DOHH2 (cell line): ENCODE measurements at regions not wholly inside any gene's neighbourhood (a gene's known extent, or its start where the extent isn't known, plus 50 kb on each side); places are given as distances from the start of the nearest gene placed in this dataset.

Experiments
- H3F3A ChIP-seq: fragments of 200-600 bp; sonication (generic), shearing (Covaris generic); 2 replicates; pipeline ENCODE4 v1.6.0; 2016; ENCODE audit warnings: antibody characterized with exemption, mild to moderate bottlenecking; ENCODE audit not compliant: control insufficient read depth, insufficient read depth
- H3K27ac ChIP-seq: fragments of 200-600 bp; sonication (generic); 2 replicates; pipeline ENCODE4 v1.5.1; 2014; ENCODE audit warnings: low read depth, mild to moderate bottlenecking, low read length, moderate library complexity
- H3K27me3 ChIP-seq: fragments of 200-600 bp; sonication (generic); 2 replicates; pipeline ENCODE4 v1.6.1; 2014; ENCODE audit warnings: mild to moderate bottlenecking, low read length, mixed read lengths; ENCODE audit not compliant: control insufficient read depth
- H3K36me3 ChIP-seq: fragments of 200-600 bp; sonication (generic); 2 replicates; pipeline ENCODE4 v1.6.1; 2014; ENCODE audit warnings: mild to moderate bottlenecking, low read length, moderate library complexity, mixed read lengths; ENCODE audit not compliant: control insufficient read depth
- H3K4me1 ChIP-seq: fragments of 200-600 bp; sonication (generic); 2 replicates; pipeline ENCODE4 v1.6.1; 2014; ENCODE audit warnings: mild to moderate bottlenecking, low read length, mixed read lengths; ENCODE audit not compliant: control insufficient read depth
- H3K4me2 ChIP-seq: fragments of 200-600 bp; sonication (generic); 2 replicates; pipeline ENCODE4 v1.6.0; 2014; ENCODE audit warnings: mild to moderate bottlenecking, low read length, moderate library complexity
- H3K4me3 ChIP-seq: fragments of 200-600 bp; sonication (generic); 2 replicates; pipeline ENCODE4 v1.5.1; 2014; ENCODE audit warnings: mild to moderate bottlenecking, low read length, mixed read lengths
- H3K79me2 ChIP-seq: fragments of 200-600 bp; sonication (generic); 2 replicates; pipeline ENCODE4 v1.6.1; 2014; ENCODE audit warnings: mild to moderate bottlenecking, low read length, mixed read lengths; ENCODE audit not compliant: control insufficient read depth
- H3K9me2 ChIP-seq: fragments of 200-600 bp; sonication (generic); replicated peaks from 2 replicates; pipeline ENCODE4 v1.6.1; 2014; ENCODE audit warnings: mild to moderate bottlenecking, low read length, mixed read lengths; ENCODE audit not compliant: control insufficient read depth
- H3K9me3 ChIP-seq: fragments of 200-600 bp; sonication (generic); 2 replicates; pipeline ENCODE4 v1.6.1; 2014; ENCODE audit warnings: antibody characterized with exemption, low read length, mixed read lengths; ENCODE audit not compliant: control insufficient read depth, insufficient read depth
- H4K20me1 ChIP-seq: fragments of 200-600 bp; sonication (generic); 2 replicates; pipeline ENCODE4 v1.6.0; 2014; ENCODE audit warnings: low read depth, mild to moderate bottlenecking, antibody characterized with exemption, low read length, moderate library complexity; ENCODE audit not compliant: control insufficient read depth, insufficient read depth
- EZH2phosphoT487 ChIP-seq: fragments of 200-600 bp; sonication (generic); IDR thresholded peaks from 2 replicates; pipeline ENCODE4 v1.6.1; 2017; ENCODE audit warnings: borderline replicate concordance, mild to moderate bottlenecking, antibody characterized with exemption, low read length, moderate library complexity, mixed read lengths
- TF ChIP-seq, protein P1 (sequence below): fragments of 200-600 bp; sonication (generic); IDR thresholded peaks from one replicate; pipeline ENCODE4 v1.5.1; 2014; ENCODE audit warnings: antibody characterized with exemption, mild to moderate bottlenecking, low read depth, low read length; ENCODE audit not compliant: poor library complexity, severe bottlenecking

- no peaks in the 10 kb centered on the region for H3K79me2 ChIP-seq
- no peak overlapping the region for H3K4me2 ChIP-seq
- no peak overlapping the region for H3K27ac ChIP-seq
- TF ChIP-seq EZH2phosphoT487 = no peak
- TF ChIP-seq, protein P1, sequence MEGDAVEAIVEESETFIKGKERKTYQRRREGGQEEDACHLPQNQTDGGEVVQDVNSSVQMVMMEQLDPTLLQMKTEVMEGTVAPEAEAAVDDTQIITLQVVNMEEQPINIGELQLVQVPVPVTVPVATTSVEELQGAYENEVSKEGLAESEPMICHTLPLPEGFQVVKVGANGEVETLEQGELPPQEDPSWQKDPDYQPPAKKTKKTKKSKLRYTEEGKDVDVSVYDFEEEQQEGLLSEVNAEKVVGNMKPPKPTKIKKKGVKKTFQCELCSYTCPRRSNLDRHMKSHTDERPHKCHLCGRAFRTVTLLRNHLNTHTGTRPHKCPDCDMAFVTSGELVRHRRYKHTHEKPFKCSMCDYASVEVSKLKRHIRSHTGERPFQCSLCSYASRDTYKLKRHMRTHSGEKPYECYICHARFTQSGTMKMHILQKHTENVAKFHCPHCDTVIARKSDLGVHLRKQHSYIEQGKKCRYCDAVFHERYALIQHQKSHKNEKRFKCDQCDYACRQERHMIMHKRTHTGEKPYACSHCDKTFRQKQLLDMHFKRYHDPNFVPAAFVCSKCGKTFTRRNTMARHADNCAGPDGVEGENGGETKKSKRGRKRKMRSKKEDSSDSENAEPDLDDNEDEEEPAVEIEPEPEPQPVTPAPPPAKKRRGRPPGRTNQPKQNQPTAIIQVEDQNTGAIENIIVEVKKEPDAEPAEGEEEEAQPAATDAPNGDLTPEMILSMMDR = no peak
- H3K4me3 ChIP-seq = no peak overlapping the region
- H3F3A ChIP-seq = no peaks in the 10 kb centered on the region
- H3K4me1 ChIP-seq = no peaks in the 10 kb centered on the region
- no peaks in the 10 kb centered on the region for H3K27me3 ChIP-seq
- H3K9me2 ChIP-seq = no peaks in the 10 kb centered on the region
- H3K9me3 ChIP-seq = no peaks in the 10 kb centered on the region
- H4K20me1 ChIP-seq = no peaks in the 10 kb centered on the region
- no peaks in the 10 kb centered on the region for H3K36me3 ChIP-seq
Observed at GRCh38 chr2:188727846-188728245, 246.3 kb upstream of the COL3A1 start.

DNA sequence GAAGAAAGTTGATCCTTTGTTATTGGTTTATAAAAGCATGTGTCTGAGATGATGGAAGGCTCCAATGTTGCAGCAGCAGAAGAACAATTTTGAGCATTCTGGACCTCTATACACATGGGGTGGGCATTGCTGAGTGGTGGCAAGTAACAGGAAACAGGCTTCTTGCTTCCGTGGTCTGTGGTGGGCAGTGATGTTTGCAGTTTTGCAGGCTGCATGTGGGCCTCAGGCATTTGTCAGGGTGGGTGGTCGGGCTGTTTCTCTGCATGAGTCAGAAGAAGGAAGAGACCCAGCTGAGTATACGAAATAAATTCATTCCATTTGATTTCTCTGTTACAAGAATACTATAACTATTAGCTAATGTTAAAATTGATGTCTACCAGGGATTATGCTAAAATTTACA lies 239.5 kb upstream of the COL3A1 start:
- Histone ChIP-seq H3K9me3 (no peaks in the 10 kb centered on the region), H4K20me1 (no peaks in the 10 kb centered on the region), H3K4me3 (no peak overlapping the region), H3K27me3 (no peaks in the 10 kb centered on the region), H3K79me2 (no peaks in the 10 kb centered on the region), H3K27ac (no peak overlapping the region), H3K36me3 (no peaks in the 10 kb centered on the region), H3K9me2 (no peaks in the 10 kb centered on the region), H3F3A (no peaks in the 10 kb centered on the region), H3K4me1 (no peaks in the 10 kb centered on the region), H3K4me2 (no peak overlapping the region)
- no peak for TF ChIP-seq EZH2phosphoT487
- TF ChIP-seq, protein P1 = no peak

GRCh38 chr2:188746727-188747126 lies 227.4 kb upstream of the COL3A1 start:
- no peaks in the 10 kb centered on the region for H3K36me3 ChIP-seq
- no peaks in the 10 kb centered on the region for H3K79me2 ChIP-seq
- no peak overlapping the region for H3K27ac ChIP-seq
- H3F3A ChIP-seq = no peaks in the 10 kb centered on the region
- no peaks in the 10 kb centered on the region for H3K9me3 ChIP-seq
- H3K4me2 ChIP-seq = no peak overlapping the region
- TF ChIP-seq EZH2phosphoT487 = no peak
- TF ChIP-seq, protein P1 = no peak
- no peak overlapping the region for H3K4me3 ChIP-seq
- no peaks in the 10 kb centered on the region for H3K9me2 ChIP-seq
- no peaks in the 10 kb centered on the region for H4K20me1 ChIP-seq
- H3K27me3 ChIP-seq = no peaks in the 10 kb centered on the region
- H3K4me1 ChIP-seq = no peaks in the 10 kb centered on the region

DNA sequence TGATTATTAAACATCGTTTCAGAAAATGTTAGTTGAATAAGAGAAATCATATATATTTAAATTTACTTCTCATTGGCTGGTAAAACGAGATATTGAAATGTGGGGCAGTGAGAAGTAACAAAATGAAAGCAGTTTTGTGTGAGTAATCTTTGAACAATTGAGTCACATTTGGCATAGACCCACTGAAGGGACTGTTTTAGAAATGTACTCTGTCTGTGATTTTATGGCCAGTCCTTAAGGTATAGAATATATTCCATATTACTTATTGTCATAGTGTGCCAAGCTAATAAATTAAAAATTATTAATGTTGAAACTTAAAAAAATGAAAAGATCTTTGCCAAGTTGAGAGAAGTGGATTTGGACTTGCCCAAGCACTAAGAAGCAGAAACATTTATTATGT lies 222.4 kb upstream of the COL3A1 start:
- no peaks in the 10 kb centered on the region for H3F3A ChIP-seq
- no peak overlapping the region for H3K4me3 ChIP-seq
- no peaks in the 10 kb centered on the region for H4K20me1 ChIP-seq
- no peak overlapping the region for H3K4me2 ChIP-seq
- TF ChIP-seq, protein P1 = no peak
- no peak for TF ChIP-seq EZH2phosphoT487
- no peaks in the 10 kb centered on the region for H3K27me3 ChIP-seq
- H3K36me3 ChIP-seq = no peaks in the 10 kb centered on the region
- no peaks in the 10 kb centered on the region for H3K9me2 ChIP-seq
- H3K79me2 ChIP-seq = no peaks in the 10 kb centered on the region
- no peak overlapping the region for H3K27ac ChIP-seq
- no peaks in the 10 kb centered on the region for H3K4me1 ChIP-seq
- H3K9me3 ChIP-seq = no peaks in the 10 kb centered on the region
